SU-DHL-6 (cell line): ENCODE measurements at regions not wholly inside any gene's neighbourhood (a gene's known extent, or its start where the extent isn't known, plus 50 kb on each side); places are given as distances from the start of the nearest gene placed in this dataset.

Experiments used
- EZH2phosphoT487 ChIP-seq: fragments of 200-600 bp; sonication (generic), shearing (Covaris generic); conservative IDR thresholded peaks from 2 replicates; pipeline ENCODE4 v1.6.1; 2018; ENCODE audit warnings: mild to moderate bottlenecking, antibody characterized with exemption, low read length, moderate library complexity, mixed read lengths
- TF ChIP-seq, protein P1 (sequence below): fragments of 200-600 bp; sonication (generic); IDR thresholded peaks from one replicate; pipeline ENCODE4 v1.5.1; 2017; ENCODE audit warnings: antibody characterized with exemption, mild to moderate bottlenecking, low read length, moderate library complexity; ENCODE audit not compliant: insufficient read depth, poor library complexity, severe bottlenecking

DNA sequence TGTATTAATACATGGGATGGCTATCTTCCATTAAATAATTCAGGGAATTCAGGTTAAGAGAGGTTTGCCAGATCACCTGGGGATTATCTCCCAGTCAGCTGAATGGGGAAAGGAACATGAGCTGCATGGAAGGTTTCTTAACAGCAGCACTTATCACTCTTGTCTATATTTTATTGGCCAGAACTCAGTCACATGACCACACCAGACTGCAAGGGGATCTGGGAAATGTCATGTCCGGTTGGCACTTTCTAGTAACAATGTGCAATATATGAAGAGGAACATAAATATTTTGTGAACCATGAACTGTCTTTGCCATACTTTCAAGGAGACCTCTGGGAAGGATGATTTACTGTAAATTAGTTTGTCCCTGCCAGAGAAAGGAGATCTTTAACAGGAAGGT, 599.1 kb downstream of the SLC4A3 start:
- TF ChIP-seq, protein P1, sequence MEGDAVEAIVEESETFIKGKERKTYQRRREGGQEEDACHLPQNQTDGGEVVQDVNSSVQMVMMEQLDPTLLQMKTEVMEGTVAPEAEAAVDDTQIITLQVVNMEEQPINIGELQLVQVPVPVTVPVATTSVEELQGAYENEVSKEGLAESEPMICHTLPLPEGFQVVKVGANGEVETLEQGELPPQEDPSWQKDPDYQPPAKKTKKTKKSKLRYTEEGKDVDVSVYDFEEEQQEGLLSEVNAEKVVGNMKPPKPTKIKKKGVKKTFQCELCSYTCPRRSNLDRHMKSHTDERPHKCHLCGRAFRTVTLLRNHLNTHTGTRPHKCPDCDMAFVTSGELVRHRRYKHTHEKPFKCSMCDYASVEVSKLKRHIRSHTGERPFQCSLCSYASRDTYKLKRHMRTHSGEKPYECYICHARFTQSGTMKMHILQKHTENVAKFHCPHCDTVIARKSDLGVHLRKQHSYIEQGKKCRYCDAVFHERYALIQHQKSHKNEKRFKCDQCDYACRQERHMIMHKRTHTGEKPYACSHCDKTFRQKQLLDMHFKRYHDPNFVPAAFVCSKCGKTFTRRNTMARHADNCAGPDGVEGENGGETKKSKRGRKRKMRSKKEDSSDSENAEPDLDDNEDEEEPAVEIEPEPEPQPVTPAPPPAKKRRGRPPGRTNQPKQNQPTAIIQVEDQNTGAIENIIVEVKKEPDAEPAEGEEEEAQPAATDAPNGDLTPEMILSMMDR, result no peak
- no peak for TF ChIP-seq EZH2phosphoT487
